ENCODE measurements at regions not wholly inside any gene's neighbourhood (a gene's known extent, or its start where the extent isn't known, plus 50 kb on each side); places are given as distances from the start of the nearest gene placed in this dataset.

DNA sequence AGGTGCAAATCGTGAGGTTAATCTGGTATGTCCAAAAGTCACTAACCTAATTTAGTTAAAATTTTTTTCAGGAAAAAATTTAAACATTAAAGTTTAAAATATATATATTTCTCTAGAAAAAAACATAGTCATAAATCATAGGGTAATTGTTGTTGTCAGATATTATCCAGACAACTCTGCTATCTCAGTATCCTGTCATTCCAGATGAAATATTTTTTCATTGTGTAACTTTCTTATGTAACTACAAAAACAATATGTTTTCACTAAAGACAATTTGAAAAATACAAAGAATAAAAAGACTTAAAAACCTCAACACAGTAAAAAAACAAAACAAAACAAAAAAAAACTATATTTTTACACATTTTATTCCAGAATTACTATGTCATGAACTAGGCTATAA lies 57.6 kb downstream of the TENT5A start:
- H3K9me3 Mint-ChIP-seq, result no peaks in the 10 kb centered on the region
- DNase-seq (ENCODE audit: low spot score in 2 of 2) (no peak), ATAC-seq (replicated peaks; ENCODE audit: extremely low read depth, poor library complexity, severe bottlenecking) (no peak)
- H3K4me1 Mint-ChIP-seq, result no peaks in the 10 kb centered on the region
- no peaks in the 10 kb centered on the region for H3K36me3 Mint-ChIP-seq (ENCODE audit: insufficient read depth)
- H3K27ac Mint-ChIP-seq (ENCODE audit: low read depth), result no peak overlapping the region
- no peaks in the 10 kb centered on the region for H3K27me3 Mint-ChIP-seq
- no peak overlapping the region for H3K4me3 Mint-ChIP-seq

- no peaks in the 10 kb centered on the region for H3K9me3 Mint-ChIP-seq
- no peak for ATAC-seq (replicated peaks; ENCODE audit: extremely low read depth, poor library complexity, severe bottlenecking)
- no peaks in the 10 kb centered on the region for H3K36me3 Mint-ChIP-seq (ENCODE audit: insufficient read depth)
Observed at GRCh38 chr6:81694207-81694606, 58.3 kb downstream of the TENT5A start.

GRCh38 chr6:81693266-81693665 lies 59.2 kb downstream of the TENT5A start:
- Mint-ChIP-seq H3K4me1 (no peaks in the 10 kb centered on the region), H3K9me3 (no peaks in the 10 kb centered on the region), H3K27ac (ENCODE audit: low read depth) (no peak overlapping the region), H3K27me3 (no peaks in the 10 kb centered on the region), H3K36me3 (ENCODE audit: insufficient read depth) (no peaks in the 10 kb centered on the region), H3K4me3 (no peak overlapping the region)
- ATAC-seq (replicated peaks; ENCODE audit: extremely low read depth, poor library complexity, severe bottlenecking) (no peak), DNase-seq (ENCODE audit: low spot score in 2 of 2) (no peak)

More at GRCh38 chr6:81694207-81694606, 58.3 kb downstream of the TENT5A start:
- no peaks in the 10 kb centered on the region for H3K27me3 Mint-ChIP-seq
- no peak overlapping the region for H3K4me3 Mint-ChIP-seq
- no peak overlapping the region for H3K27ac Mint-ChIP-seq (ENCODE audit: low read depth)
- H3K4me1 Mint-ChIP-seq, result no peaks in the 10 kb centered on the region
- no peak for DNase-seq (ENCODE audit: low spot score in 2 of 2)

DNA sequence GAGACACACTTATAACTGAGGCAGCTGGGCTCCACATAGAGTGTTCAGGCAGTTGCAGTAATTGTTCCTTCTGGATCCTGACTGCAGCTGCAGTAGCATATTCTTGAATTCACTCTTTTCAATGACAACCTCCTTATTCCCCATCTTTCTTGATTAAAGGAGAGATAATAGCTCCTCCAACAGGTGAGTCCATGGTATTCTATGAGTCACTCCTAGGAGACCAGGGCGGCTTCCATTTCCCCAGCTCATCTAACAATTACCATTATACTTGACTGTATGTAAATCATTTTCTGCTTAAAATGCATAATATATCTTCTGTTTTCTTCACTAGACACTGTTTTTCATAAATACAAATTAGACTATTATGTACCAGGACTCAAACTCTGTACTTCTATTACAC lies 62.4 kb downstream of the TENT5A start:
- H3K9me3 Mint-ChIP-seq, result no peaks in the 10 kb centered on the region
- ATAC-seq (replicated peaks; ENCODE audit: extremely low read depth, poor library complexity, severe bottlenecking), result no peak
- H3K4me1 Mint-ChIP-seq, result no peaks in the 10 kb centered on the region

DNA sequence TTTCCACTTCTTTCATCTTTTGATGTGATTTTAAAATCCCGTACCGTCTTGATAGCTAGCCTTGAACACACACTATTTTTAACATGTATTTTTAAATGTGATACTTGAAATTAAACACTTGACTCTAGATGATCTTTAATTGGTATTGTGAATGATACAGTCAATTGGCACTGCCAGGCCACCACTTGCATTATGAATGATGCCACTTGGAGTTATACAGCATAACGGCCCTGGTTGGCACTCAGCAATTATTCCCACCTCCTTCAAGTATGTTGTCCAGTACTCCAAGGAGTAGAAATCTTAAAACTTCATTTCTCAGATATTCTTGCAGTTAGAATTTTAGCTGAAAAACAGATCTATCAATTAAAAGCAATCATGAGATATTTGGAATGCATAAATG lies 62.9 kb downstream of the TENT5A start:
- Mint-ChIP-seq H3K9me3 (no peaks in the 10 kb centered on the region), H3K36me3 (ENCODE audit: insufficient read depth) (no peaks in the 10 kb centered on the region)
- no peak for DNase-seq (ENCODE audit: low spot score in 2 of 2)

More for the DNA sequence above, 62.4 kb downstream of the TENT5A start:
- Mint-ChIP-seq H3K36me3 (ENCODE audit: insufficient read depth) (no peaks in the 10 kb centered on the region), H3K4me3 (no peak overlapping the region), H3K27me3 (no peaks in the 10 kb centered on the region), H3K27ac (ENCODE audit: low read depth) (no peak overlapping the region)
- DNase-seq (ENCODE audit: low spot score in 2 of 2), result no peak

DNA sequence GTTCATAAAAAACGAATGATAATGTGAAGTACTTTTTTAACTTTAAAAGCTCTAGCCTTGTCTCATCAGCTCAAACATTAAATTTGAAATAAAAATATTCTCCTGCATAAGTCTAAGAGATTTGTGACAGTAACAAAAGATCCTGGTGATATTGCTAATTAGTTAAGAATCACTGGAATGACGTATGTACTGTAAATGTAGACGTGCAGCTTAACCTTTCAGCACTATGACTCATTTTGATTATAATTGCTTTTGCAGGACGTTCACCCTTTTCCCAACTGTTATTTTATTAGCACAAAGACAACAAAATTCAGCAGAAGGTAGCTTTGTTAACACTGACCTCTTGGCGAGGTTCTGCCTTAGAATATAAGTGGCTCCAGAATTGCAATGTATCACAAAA lies 68.6 kb downstream of the TENT5A start:
- no peak overlapping the region for H3K27ac Mint-ChIP-seq (ENCODE audit: low read depth)
- peaks cover 6% of the 10 kb centered on the region for H3K9me3 Mint-ChIP-seq
- no peaks in the 10 kb centered on the region for H3K27me3 Mint-ChIP-seq
- ATAC-seq (replicated peaks; ENCODE audit: extremely low read depth, poor library complexity, severe bottlenecking) (no peak), DNase-seq (ENCODE audit: low spot score in 2 of 2) (no peak)
- H3K4me3 Mint-ChIP-seq, result no peak overlapping the region
- H3K36me3 Mint-ChIP-seq (ENCODE audit: insufficient read depth), result no peaks in the 10 kb centered on the region
- H3K4me1 Mint-ChIP-seq, result no peaks in the 10 kb centered on the region

More for the DNA sequence above, 62.9 kb downstream of the TENT5A start:
- no peak for ATAC-seq (replicated peaks; ENCODE audit: extremely low read depth, poor library complexity, severe bottlenecking)
- no peak overlapping the region for H3K27ac Mint-ChIP-seq (ENCODE audit: low read depth)
- no peaks in the 10 kb centered on the region for H3K27me3 Mint-ChIP-seq
- no peak overlapping the region for H3K4me3 Mint-ChIP-seq
- no peaks in the 10 kb centered on the region for H3K4me1 Mint-ChIP-seq

DNA sequence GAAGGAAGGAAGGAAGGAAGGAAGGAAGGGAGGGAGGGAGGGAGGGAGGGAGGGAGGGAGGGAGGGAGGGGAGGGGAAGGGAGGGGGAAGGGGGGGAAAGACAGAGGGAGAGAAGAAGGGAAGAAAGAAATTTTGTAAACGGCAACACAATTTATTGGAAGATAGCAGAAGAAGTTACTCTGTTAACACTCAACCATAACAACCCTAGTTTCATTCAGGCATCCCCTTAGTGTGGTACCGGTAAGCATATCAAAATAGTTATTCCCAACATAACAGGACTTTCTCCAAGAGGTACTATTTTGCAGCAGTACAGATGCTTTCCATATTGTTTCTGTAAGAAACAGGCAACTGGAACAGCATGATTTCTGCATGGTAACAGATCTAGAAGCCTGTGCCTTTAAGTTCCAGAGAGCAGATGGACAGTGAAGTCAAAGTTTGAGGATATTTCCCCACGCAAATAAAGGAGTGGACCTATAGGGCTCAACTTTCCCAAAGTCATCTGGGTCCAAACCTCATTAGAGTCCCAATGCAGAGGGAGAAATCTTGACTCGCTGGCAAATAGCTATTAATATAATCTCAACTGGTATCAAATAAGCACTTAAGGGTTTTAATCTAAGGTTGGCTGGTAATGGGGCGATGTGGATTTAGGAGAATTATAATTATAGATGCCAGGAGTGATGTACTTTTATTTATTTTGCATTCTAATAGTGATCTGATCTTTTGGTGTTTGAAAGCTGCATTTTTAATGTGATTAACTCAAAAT lies 69.4 kb downstream of the TENT5A start:
- Mint-ChIP-seq H3K27me3 (no peaks in the 10 kb centered on the region), H3K4me3 (no peak overlapping the region), H3K9me3 (peaks cover 6% of the 10 kb centered on the region), H3K27ac (ENCODE audit: low read depth) (no peak overlapping the region), H3K36me3 (ENCODE audit: insufficient read depth) (no peaks in the 10 kb centered on the region), H3K4me1 (no peaks in the 10 kb centered on the region)
- ATAC-seq (replicated peaks; ENCODE audit: extremely low read depth, poor library complexity, severe bottlenecking) (no peak), DNase-seq (ENCODE audit: low spot score in 2 of 2) (no peak)

DNA sequence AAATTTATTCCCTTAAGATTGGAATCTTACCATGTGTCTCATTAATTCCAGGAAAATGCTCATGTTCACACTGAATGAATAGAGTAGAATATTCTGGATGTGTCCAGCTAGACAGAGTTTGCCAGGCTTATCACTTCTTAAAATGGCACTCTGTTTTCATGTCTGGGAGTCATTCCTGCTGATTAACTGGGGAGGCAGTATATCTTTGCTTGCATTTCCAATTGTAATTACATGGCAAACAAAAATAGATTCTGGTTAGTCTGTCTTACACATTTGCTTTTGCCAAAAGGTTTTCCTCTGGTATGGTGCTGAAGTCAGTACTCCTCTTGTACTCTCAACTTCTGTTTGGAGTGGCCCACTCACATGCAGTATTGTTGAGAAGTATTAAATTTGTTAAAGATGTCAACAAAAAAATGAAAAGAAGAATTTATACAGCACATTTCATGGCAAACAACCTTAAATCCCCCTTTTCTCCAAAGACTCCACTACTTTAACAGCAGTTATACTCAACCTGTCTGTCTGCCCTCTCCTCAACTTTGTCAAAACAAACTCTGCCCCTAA lies 70.2 kb downstream of the TENT5A start:
- no peaks in the 10 kb centered on the region for H3K4me1 Mint-ChIP-seq
- H3K4me3 Mint-ChIP-seq, result no peak overlapping the region
- no peaks in the 10 kb centered on the region for H3K27me3 Mint-ChIP-seq
- ATAC-seq (replicated peaks; ENCODE audit: extremely low read depth, poor library complexity, severe bottlenecking) (no peak), DNase-seq (ENCODE audit: low spot score in 2 of 2) (no peak)
- H3K27ac Mint-ChIP-seq (ENCODE audit: low read depth), result no peak overlapping the region
- H3K9me3 Mint-ChIP-seq, result peaks cover 6% of the 10 kb centered on the region
- no peaks in the 10 kb centered on the region for H3K36me3 Mint-ChIP-seq (ENCODE audit: insufficient read depth)

- Mint-ChIP-seq H3K9me3 (peaks cover 6% of the 10 kb centered on the region), H3K4me3 (no peak overlapping the region), H3K27ac (ENCODE audit: low read depth) (no peak overlapping the region), H3K36me3 (ENCODE audit: insufficient read depth) (no peaks in the 10 kb centered on the region), H3K4me1 (no peaks in the 10 kb centered on the region), H3K27me3 (no peaks in the 10 kb centered on the region)
- DNase-seq (ENCODE audit: low spot score in 2 of 2) (no peak), ATAC-seq (replicated peaks; ENCODE audit: extremely low read depth, poor library complexity, severe bottlenecking) (no peak)
Observed at GRCh38 chr6:81669445-81669844, 83.0 kb downstream of the TENT5A start.

DNA sequence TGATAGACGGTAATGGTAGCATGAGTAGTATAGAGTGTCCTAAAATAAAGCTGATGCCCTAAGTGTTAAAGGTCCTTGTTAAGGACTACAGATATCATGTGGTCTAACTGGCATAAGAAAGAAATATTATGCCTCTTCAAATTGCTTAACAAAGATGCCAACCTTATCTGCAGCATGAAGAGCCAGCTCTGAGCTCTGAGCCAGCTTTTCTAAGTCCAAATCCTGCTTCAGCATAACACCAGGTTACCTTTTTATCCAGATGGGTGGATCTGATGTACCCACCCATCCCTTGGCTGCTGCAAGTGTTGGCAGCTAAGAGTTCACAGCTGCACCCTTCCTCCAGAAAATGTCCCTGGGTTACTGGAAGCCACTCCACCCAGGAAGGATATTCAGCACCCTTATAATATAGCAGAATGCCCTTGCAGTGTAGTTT lies 83.8 kb downstream of the TENT5A start:
- no peaks in the 10 kb centered on the region for H3K27me3 Mint-ChIP-seq
- peaks cover 6% of the 10 kb centered on the region for H3K9me3 Mint-ChIP-seq
- DNase-seq (ENCODE audit: low spot score in 2 of 2) (no peak), ATAC-seq (replicated peaks; ENCODE audit: extremely low read depth, poor library complexity, severe bottlenecking) (no peak)
- no peak overlapping the region for H3K27ac Mint-ChIP-seq (ENCODE audit: low read depth)
- H3K4me3 Mint-ChIP-seq, result no peak overlapping the region
- no peaks in the 10 kb centered on the region for H3K4me1 Mint-ChIP-seq
- H3K36me3 Mint-ChIP-seq (ENCODE audit: insufficient read depth), result no peaks in the 10 kb centered on the region

GRCh38 chr6:81666481-81666880 lies 86.0 kb downstream of the TENT5A start:
- H3K9me3 Mint-ChIP-seq, result peaks cover 6% of the 10 kb centered on the region
- H3K27ac Mint-ChIP-seq (ENCODE audit: low read depth), result no peak overlapping the region
- no peaks in the 10 kb centered on the region for H3K4me1 Mint-ChIP-seq
- ATAC-seq (replicated peaks; ENCODE audit: extremely low read depth, poor library complexity, severe bottlenecking) (no peak), DNase-seq (ENCODE audit: low spot score in 2 of 2) (no peak)
- H3K36me3 Mint-ChIP-seq (ENCODE audit: insufficient read depth), result no peaks in the 10 kb centered on the region
- no peaks in the 10 kb centered on the region for H3K27me3 Mint-ChIP-seq
- no peak overlapping the region for H3K4me3 Mint-ChIP-seq

DNA sequence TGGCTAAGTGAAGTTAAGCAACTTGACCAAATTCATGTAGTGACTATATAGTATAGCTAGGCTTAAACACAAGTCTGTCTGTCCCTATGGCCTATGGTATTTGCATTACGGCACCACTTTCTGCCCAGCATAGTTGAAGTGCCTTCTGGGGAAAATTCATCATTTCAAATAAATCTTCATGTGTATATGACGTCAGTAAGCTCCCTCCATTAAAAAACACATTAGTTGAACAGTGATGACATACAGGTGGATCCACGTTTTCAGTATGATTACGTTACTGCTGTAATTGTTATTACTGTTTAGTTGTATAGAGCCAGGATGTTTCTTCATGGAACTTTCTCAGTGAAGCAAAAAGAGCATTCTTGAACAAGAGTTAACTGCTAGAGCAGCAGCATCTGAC lies 96.2 kb downstream of the TENT5A start:
- Mint-ChIP-seq H3K9me3 (no peaks in the 10 kb centered on the region), H3K4me1 (no peaks in the 10 kb centered on the region), H3K36me3 (ENCODE audit: insufficient read depth) (no peaks in the 10 kb centered on the region), H3K27ac (ENCODE audit: low read depth) (no peak overlapping the region), H3K4me3 (no peak overlapping the region), H3K27me3 (no peaks in the 10 kb centered on the region)
- no peak for ATAC-seq (replicated peaks; ENCODE audit: extremely low read depth, poor library complexity, severe bottlenecking)
- DNase-seq (ENCODE audit: low spot score in 2 of 2), result no peak

- Mint-ChIP-seq H3K27me3 (no peaks in the 10 kb centered on the region), H3K27ac (ENCODE audit: low read depth) (no peak overlapping the region), H3K36me3 (ENCODE audit: insufficient read depth) (no peaks in the 10 kb centered on the region), H3K4me3 (no peak overlapping the region), H3K4me1 (no peaks in the 10 kb centered on the region), H3K9me3 (no peaks in the 10 kb centered on the region)
- DNase-seq (ENCODE audit: low spot score in 2 of 2), result no peak
- no peak for ATAC-seq (replicated peaks; ENCODE audit: extremely low read depth, poor library complexity, severe bottlenecking)
Observed at GRCh38 chr6:81655696-81656095, 96.8 kb downstream of the TENT5A start.

Measured in central memory CD8-positive, alpha-beta T cell (primary cell).